ENCODE measurements at regions not wholly inside any gene's neighbourhood (a gene's known extent, or its start where the extent isn't known, plus 50 kb on each side); places are given as distances from the start of the nearest gene placed in this dataset.

- TF ChIP-seq CTCF (conservative IDR thresholded peaks at IDR 0.05) = no peak
- no peak overlapping the region; the same call in 1 of the 2 replicates for H3K14ac ChIP-seq (ENCODE audit: insufficient read depth, low read length)
- no peak overlapping the region for H4K91ac ChIP-seq (ENCODE audit: insufficient read length, low read depth, low read length)
- H3T11ph ChIP-seq (ENCODE audit: low read length) = no peak overlapping the region
- no peaks in the 10 kb centered on the region; the same call in 1 of the 2 replicates for H3K4me1 ChIP-seq (ENCODE audit: insufficient read depth, low read length)
- H3K4me2 ChIP-seq (ENCODE audit: insufficient read depth, insufficient read length, low read length) = no peak overlapping the region
- no peak for DNase-seq
- Mint-ChIP-seq H3K4me3 (no peak overlapping the region), H3K27me3 (ENCODE audit: low read depth) (peaks cover 22% of the 10 kb centered on the region), H3K27ac (no peak overlapping the region), H3K36me3 (ENCODE audit: insufficient read depth in 1 of 3, low read depth in 3 of 3) (peaks cover 8 to 17% (median 9%) of the 10 kb centered on the region in 3 experiments), H3K4me1 (peaks cover 15 to 23% of the 10 kb centered on the region in 2 experiments), H3K9me3 (peaks cover 17 to 19% of the 10 kb centered on the region in 2 experiments)
- no peak overlapping the region for H3K4ac ChIP-seq (ENCODE audit: low read depth, low read length)
- no peaks in the 10 kb centered on the region for H3K27me3 ChIP-seq (ENCODE audit: insufficient read depth, low read length)
- no peaks in the 10 kb centered on the region for H3K79me2 ChIP-seq (ENCODE audit: insufficient read depth, low read length)
- H2BK5ac ChIP-seq (ENCODE audit: insufficient read length, low read length) = no peak overlapping the region
- H3K79me1 ChIP-seq (ENCODE audit: insufficient read depth, low read depth, low read length, poor library complexity, severe bottlenecking) = no peaks in the 10 kb centered on the region
- no peaks in the 10 kb centered on the region for H3K23me2 ChIP-seq (ENCODE audit: insufficient read length, low read depth, low read length, poor library complexity, severe bottlenecking)
- H2AFZ ChIP-seq (ENCODE audit: low read length) = no peak overlapping the region
- no peak overlapping the region for H3K9ac ChIP-seq (ENCODE audit: extremely low read depth, insufficient read length, low read length)
- H3K56ac ChIP-seq (ENCODE audit: insufficient read length, low read depth, low read length) = no peak overlapping the region
- H3K18ac ChIP-seq (ENCODE audit: insufficient read length, low read depth, low read length) = no peak overlapping the region
- H2BK20ac ChIP-seq (ENCODE audit: low read depth, low read length, poor library complexity, severe bottlenecking) = no peak overlapping the region
- no peaks in the 10 kb centered on the region for H3K9me3 ChIP-seq (ENCODE audit: control insufficient read depth, low read depth, low read length)
- no peak overlapping the region for H2BK12ac ChIP-seq (ENCODE audit: insufficient read length, low read depth, low read length)
- H4K8ac ChIP-seq (replicated peaks; ENCODE audit: insufficient read length, low read depth, low read length) = no peak overlapping the region
- WGBS (ENCODE audit: extremely low coverage, insufficient read length, low lambda C conversion rate) = no CpG with 5 or more reads among the region's 14 CpGs
- no peak overlapping the region for H2BK120ac ChIP-seq (ENCODE audit: low read depth, low read length, poor library complexity, severe bottlenecking)
- H2AK5ac ChIP-seq (ENCODE audit: insufficient read length, low read length) = no peak overlapping the region
- no peak overlapping the region for H3K27ac ChIP-seq (ENCODE audit: insufficient read length, low read depth, low read length)
- H4K20me1 ChIP-seq (ENCODE audit: control insufficient read depth, insufficient read depth, insufficient read length) = no peaks in the 10 kb centered on the region
- no peak overlapping the region for H4K5ac ChIP-seq (ENCODE audit: insufficient read length, low read depth, low read length)
- no peak overlapping the region for H2BK15ac ChIP-seq (ENCODE audit: low read depth, low read length)
- no peak overlapping the region for H3K23ac ChIP-seq (ENCODE audit: insufficient read length, low read depth, low read length)
These were observed 125.2 kb downstream of the ZNF664 start for GRCh38 chr12:124098101-124098757.

Measured in H9 (cell line).